Chondrocyte (in vitro differentiated cells): ENCODE measurements at regions not wholly inside any gene's neighbourhood (a gene's known extent, or its start where the extent isn't known, plus 50 kb on each side); places are given as distances from the start of the nearest gene placed in this dataset.

Experiments
- DNase-seq: peaks from one replicate; pipeline ENCODE4 v3.0.0; 2021; ENCODE audit warnings: mixed read lengths, low spot score
- H3K27ac Mint-ChIP-seq: one replicate; pipeline ENCODE4 v1.8.0; 2021; ENCODE audit warnings: mild to moderate bottlenecking, moderate library complexity, mixed read lengths; ENCODE audit not compliant: unreplicated experiment
- H3K27me3 Mint-ChIP-seq: 2 replicates; pipeline ENCODE4 v1.8.0; 2021; ENCODE audit warnings: low read depth, mixed read lengths
- H3K36me3 Mint-ChIP-seq: 2 replicates; pipeline ENCODE4 v1.8.0; 2021; ENCODE audit warnings: low read depth, mixed read lengths
- H3K4me1 Mint-ChIP-seq: 2 replicates; pipeline ENCODE4 v1.8.0; 2021; ENCODE audit warnings: low read depth, mild to moderate bottlenecking, mixed read lengths
- H3K4me3 Mint-ChIP-seq: one replicate; pipeline ENCODE4 v1.8.0; 2021; ENCODE audit warnings: mild to moderate bottlenecking, moderate library complexity, mixed read lengths; ENCODE audit not compliant: unreplicated experiment
- H3K9me3 Mint-ChIP-seq: 2 replicates; pipeline ENCODE4 v1.8.0; 2021; ENCODE audit warnings: low read depth, mixed read lengths
- CTCF ChIP-seq: fragments of 200-600 bp; sonication (generic); IDR thresholded peaks from 2 replicates; pipeline ENCODE4 v1.5.0; 2021; ENCODE audit warnings: antibody characterized with exemption, mild to moderate bottlenecking, moderate library complexity

- Mint-ChIP-seq H3K27ac (no peak overlapping the region), H3K27me3 (no peaks in the 10 kb centered on the region), H3K36me3 (no peaks in the 10 kb centered on the region), H3K4me1 (no peaks in the 10 kb centered on the region), H3K4me3 (no peak overlapping the region), H3K9me3 (peaks cover 14% of the 10 kb centered on the region)
- no peak for TF ChIP-seq CTCF
- no peak for DNase-seq
These were observed 278.9 kb upstream of the LRRC3B start for GRCh38 chr3:26343647-26344046.

- TF ChIP-seq CTCF: no peak
- no peak overlapping the region for H3K27ac Mint-ChIP-seq
- DNase-seq: no peak
These were observed 277.0 kb upstream of the LRRC3B start for GRCh38 chr3:26345613-26346012.

GRCh38 chr3:26346497-26346896, 276.1 kb upstream of the LRRC3B start:
- no peaks in the 10 kb centered on the region for H3K27me3 Mint-ChIP-seq
- TF ChIP-seq CTCF: no peak
- H3K36me3 Mint-ChIP-seq: no peaks in the 10 kb centered on the region
- peaks cover 34% of the 10 kb centered on the region for H3K9me3 Mint-ChIP-seq
- H3K4me1 Mint-ChIP-seq: no peaks in the 10 kb centered on the region
- no peak for DNase-seq
- H3K4me3 Mint-ChIP-seq: no peak overlapping the region
- no peak overlapping the region for H3K27ac Mint-ChIP-seq

More at GRCh38 chr3:26345613-26346012, 277.0 kb upstream of the LRRC3B start:
- no peaks in the 10 kb centered on the region for H3K4me1 Mint-ChIP-seq
- no peak overlapping the region for H3K4me3 Mint-ChIP-seq
- peaks cover 27% of the 10 kb centered on the region for H3K9me3 Mint-ChIP-seq
- no peaks in the 10 kb centered on the region for H3K27me3 Mint-ChIP-seq
- no peaks in the 10 kb centered on the region for H3K36me3 Mint-ChIP-seq

- no peaks in the 10 kb centered on the region for H3K4me1 Mint-ChIP-seq
- no peak for TF ChIP-seq CTCF
- H3K4me3 Mint-ChIP-seq: no peak overlapping the region
- H3K27ac Mint-ChIP-seq: no peak overlapping the region
- H3K9me3 Mint-ChIP-seq: peaks cover 34% of the 10 kb centered on the region
- no peaks in the 10 kb centered on the region for H3K27me3 Mint-ChIP-seq
- no peaks in the 10 kb centered on the region for H3K36me3 Mint-ChIP-seq
- DNase-seq: no peak
These were observed 275.4 kb upstream of the LRRC3B start for GRCh38 chr3:26347150-26347549.

- DNase-seq: no peak
- Mint-ChIP-seq H3K27ac (no peak overlapping the region), H3K36me3 (no peaks in the 10 kb centered on the region), H3K4me3 (no peak overlapping the region), H3K9me3 (peaks cover 36% of the 10 kb centered on the region), H3K27me3 (no peaks in the 10 kb centered on the region), H3K4me1 (no peaks in the 10 kb centered on the region)
- TF ChIP-seq CTCF: no peak
These were observed 271.7 kb upstream of the LRRC3B start for GRCh38 chr3:26350853-26351252.
